G401 (cell line): ENCODE measurements at regions not wholly inside any gene's neighbourhood (a gene's known extent, or its start where the extent isn't known, plus 50 kb on each side); places are given as distances from the start of the nearest gene placed in this dataset.
A peak's percentile ranks its signal among the peaks of the same experiment; 100 is the strongest.

Experiments used
- DNase-seq: peaks from one replicate; pipeline ENCODE4 v3.0.0-alpha.2; 2015; ENCODE audit warnings: low spot score
- in situ Hi-C: cut with HindIII; loops from 2 replicates; pipeline ENCODE4 v1.10.0; 2016; ENCODE audit warnings: low sequenced_read_pairs, mixed read lengths

DNA sequence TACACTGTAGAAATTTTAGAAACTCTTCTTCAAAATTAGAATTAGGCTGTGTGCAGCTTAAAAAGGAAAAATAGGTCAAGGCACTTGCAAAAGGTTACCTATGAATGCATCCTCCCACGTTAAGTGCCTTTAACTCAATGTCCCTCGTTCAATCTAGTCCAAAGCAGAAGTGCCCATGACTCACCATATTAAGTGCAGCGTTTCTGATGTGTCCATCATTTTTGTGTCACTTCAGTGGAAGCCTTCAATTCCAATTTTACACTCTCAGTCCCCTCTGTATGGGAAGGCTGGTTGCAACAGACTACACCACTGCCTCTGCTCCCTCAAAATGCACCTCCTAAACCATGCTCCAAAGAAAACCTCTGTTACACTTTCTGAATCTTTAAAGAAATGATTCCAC, 53.4 kb downstream of the FOXB1 start:
- in situ Hi-C loops, result no loop called here

GRCh38 chr15:60059186-60059585, 55.1 kb downstream of the FOXB1 start:
- in situ Hi-C loops, result no loop called here
- DNase-seq, result no peak

More for the DNA sequence above, 53.4 kb downstream of the FOXB1 start:
- DNase-seq, result no peak

- in situ Hi-C loops, result no loop called here
These were observed 57.6 kb downstream of the FOXB1 start for GRCh38 chr15:60061758-60062157.

DNA sequence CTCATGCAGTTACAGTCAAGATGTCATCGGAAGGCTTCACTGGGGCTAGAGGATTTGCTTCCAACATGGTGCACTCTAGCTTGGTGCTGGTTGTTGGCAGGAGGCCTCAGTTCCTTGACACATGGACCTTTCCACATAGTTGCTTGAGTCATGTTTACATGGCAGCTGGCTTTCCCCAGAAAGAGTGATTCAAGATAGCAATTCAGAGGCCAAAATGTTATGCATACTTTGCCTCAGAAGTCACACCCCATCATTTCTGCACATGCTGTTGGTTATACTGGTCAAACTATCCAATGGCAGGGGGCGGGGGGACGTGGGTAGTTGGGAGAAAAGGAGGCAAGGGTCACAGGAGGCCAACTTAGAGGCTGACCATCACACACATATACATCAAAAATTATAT, 58.7 kb downstream of the FOXB1 start:
- in situ Hi-C loops, result no loop called here
- DNase-seq, result no peak

More at GRCh38 chr15:60061758-60062157, 57.6 kb downstream of the FOXB1 start:
- no peak for DNase-seq

DNA sequence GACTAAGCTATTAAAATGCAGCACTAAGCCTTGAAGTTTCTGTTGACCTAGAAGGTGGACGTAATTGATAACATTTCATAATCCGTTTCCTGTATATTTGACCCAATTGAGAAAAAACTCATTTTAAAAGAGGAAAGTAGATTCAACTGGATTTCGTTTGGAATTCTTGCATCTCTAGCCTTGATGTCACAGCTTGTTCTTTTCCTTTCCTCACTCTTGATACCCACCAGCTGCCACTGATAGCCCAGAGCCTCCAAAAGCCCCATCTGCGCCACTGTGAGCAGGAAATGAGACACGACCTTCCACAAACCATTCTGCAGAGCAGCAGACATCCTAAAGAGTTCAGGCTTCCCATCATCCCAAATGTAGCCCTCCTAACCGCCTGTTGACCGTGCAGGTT, 61.8 kb downstream of the FOXB1 start:
- DNase-seq, result no peak
- in situ Hi-C loops, result no loop called here

- no peak for DNase-seq
- in situ Hi-C loops, result no loop called here
These were observed 66.9 kb downstream of the FOXB1 start for GRCh38 chr15:60070838-60071493.

GRCh38 chr15:60072826-60073465, 68.8 kb downstream of the FOXB1 start:
- no peak for DNase-seq
- in situ Hi-C loops, result no loop called here

DNA sequence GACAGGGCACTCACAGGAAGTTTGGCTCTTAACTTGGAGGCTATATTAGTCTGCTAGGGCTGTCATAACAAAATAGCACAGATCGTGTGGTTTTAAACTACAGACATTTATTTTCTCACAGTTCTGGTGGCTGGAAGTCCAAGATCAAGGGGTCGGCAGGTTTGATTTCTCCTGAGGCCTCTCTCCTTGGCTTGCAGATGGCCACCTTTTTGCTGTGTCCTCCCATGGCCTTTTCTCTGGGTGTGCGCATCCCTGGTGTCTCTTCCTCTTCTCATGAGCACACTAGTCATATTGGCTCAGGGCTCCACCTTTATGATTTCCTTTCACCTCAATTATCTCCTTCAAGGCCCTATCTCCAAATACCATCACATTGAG, 69.3 kb downstream of the FOXB1 start:
- in situ Hi-C loops, result no loop called here
- no peak for DNase-seq

GRCh38 chr15:60074181-60074885, 70.2 kb downstream of the FOXB1 start:
- in situ Hi-C loops, result no loop called here
- peak; percentile 17 for DNase-seq

DNA sequence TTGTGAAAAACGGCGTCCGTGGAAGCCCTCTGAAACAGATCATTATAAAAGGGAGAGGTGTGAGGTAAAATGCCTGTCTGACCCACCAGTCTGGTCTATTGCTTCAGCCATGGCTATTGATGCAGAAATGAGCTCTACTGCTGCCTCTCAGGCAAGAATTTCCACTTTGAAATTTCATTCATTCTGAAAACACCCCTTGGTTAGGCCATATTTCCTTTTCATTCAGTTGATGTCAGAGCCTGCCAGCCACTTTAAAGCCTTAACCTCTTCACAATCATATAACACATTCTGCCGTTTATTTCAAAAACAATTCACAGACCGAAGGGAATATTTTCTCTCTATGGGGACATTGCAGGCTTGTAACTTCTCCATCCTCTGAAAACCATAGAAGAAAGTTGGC, 71.9 kb downstream of the FOXB1 start:
- in situ Hi-C loops, result no loop called here
- no peak for DNase-seq

- in situ Hi-C loops, result no loop called here
- DNase-seq, result no peak
These were observed 72.6 kb downstream of the FOXB1 start for GRCh38 chr15:60076582-60077276.

- no peak for DNase-seq
- in situ Hi-C loops, result no loop called here
These were observed 73.7 kb downstream of the FOXB1 start for GRCh38 chr15:60077581-60078359.

- in situ Hi-C loops, result no loop called here
- DNase-seq, result no peak
These were observed 75.1 kb downstream of the FOXB1 start for GRCh38 chr15:60079210-60079609.

- no peak for DNase-seq
- in situ Hi-C loops, result no loop called here
These were observed 77.9 kb downstream of the FOXB1 start for GRCh38 chr15:60081976-60082375.

- in situ Hi-C loops, result no loop called here
- no peak for DNase-seq
These were observed 79.2 kb downstream of the FOXB1 start for GRCh38 chr15:60083318-60083717.

GRCh38 chr15:60086681-60087429, 82.7 kb downstream of the FOXB1 start:
- in situ Hi-C loops, result no loop called here
- DNase-seq, result no peak

DNA sequence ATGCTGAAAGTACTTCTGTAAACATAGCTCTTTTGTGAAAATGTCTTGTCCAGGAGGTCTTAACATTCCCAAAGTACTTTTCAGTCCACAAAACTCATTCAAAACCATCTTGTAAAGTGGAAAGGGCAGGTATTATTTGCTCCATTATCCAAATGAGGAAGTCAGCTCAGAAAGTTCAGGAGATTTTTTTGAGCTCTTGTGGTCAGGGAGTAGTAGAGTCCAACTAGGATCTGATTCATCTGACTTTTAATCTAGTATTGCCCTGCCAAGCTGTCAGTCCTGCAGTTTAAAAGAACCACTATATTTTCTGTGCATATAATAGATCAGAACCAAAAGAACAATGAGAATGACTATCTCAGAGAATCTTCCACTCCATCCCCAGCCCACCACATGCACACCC, 83.5 kb downstream of the FOXB1 start:
- in situ Hi-C loops, result no loop called here
- DNase-seq, result no peak

DNA sequence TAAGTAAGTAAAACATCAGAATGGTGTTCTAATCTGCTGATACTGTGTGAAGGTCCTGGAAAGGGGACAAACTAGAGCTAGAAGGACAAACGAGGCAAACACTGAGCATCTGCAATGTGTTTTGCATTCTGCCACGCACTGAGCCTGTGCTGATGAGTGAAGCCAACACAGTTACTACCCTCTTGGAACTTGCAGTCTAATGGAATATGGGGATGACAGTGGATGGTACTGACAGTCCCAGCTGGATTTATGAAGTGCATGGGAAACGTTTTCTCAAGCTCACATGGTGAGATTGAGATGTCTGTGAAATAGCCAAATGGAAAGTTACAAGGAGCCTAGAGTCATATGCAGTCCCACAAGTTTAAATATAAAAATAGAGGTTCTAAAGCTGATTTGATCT, 86.6 kb downstream of the FOXB1 start:
- in situ Hi-C loops, result no loop called here
- no peak for DNase-seq

- DNase-seq, result no peak
- in situ Hi-C loops, result no loop called here
These were observed 87.0 kb downstream of the FOXB1 start for GRCh38 chr15:60091157-60091556.
